Endothelial cell of umbilical vein (primary cell): ENCODE measurements at regions not wholly inside any gene's neighbourhood (a gene's known extent, or its start where the extent isn't known, plus 50 kb on each side); places are given as distances from the start of the nearest gene placed in this dataset.

ENCODE experiments used
- BruUV-seq: library from RNA; stranded (reverse); fragments of 400-500 nt; replicated peaks from 2 replicates; lab custom pipeline; 2021; lab: Mats Ljungman, UMichigan
- CTCF ChIA-PET: fragments of 300-600, 350-600 bp; sonication (Branson Sonifier 250); formaldehyde crosslinking; loops from one replicate; lab custom pipeline; 2021; ENCODE audit warnings: antibody characterized with exemption, inconsistent platforms; lab: Charles Lee
- POLR2A ChIA-PET: fragments of 300-600, 350-600 bp; sonication (Branson Sonifier 250); formaldehyde crosslinking; loops from one replicate; lab custom pipeline; 2021; ENCODE audit warnings: antibody characterized with exemption, inconsistent platforms; lab: Charles Lee
- DNase-seq: peaks from one replicate; pipeline ENCODE4 v3.0.0-alpha.2; 2011; ENCODE audit warnings: low read depth, low spot score
- FAIRE-seq: peaks from 2 replicates; lab custom pipeline; 2011; peaks lifted over from hg19 to GRCh38; lab: Jason Lieb, UNC
- H2AFZ ChIP-seq: 2 replicates; pipeline ENCODE4 v1.6.0; 2012; ENCODE audit warnings: low read depth, low read length, control low read depth, inconsistent platforms
- H3K27ac ChIP-seq: 2 replicates; pipeline ENCODE4 v1.5.1; 2011; ENCODE audit warnings: low read depth, mild to moderate bottlenecking, control low read depth, low read length, moderate library complexity; ENCODE audit not compliant: insufficient read depth
- H3K27me3 ChIP-seq, 2 experiments: 2 replicates each; pipeline versions ENCODE4 v1.6.0 to v1.6.1; 2011; ENCODE audit warnings: low read length in 2 of 2, mixed read lengths in 1 of 2; ENCODE audit not compliant: control insufficient read depth in 2 of 2, insufficient read depth in 2 of 2
- H3K36me3 ChIP-seq, 2 experiments: 2 replicates in 1 of 2; 3 replicates in 1 of 2; pipeline ENCODE4 v1.5.1; 2011; ENCODE audit warnings: low read length in 2 of 2, mild to moderate bottlenecking in 1 of 2, moderate library complexity in 1 of 2; ENCODE audit not compliant: control insufficient read depth in 2 of 2, insufficient read depth in 2 of 2; ENCODE audit errors: extremely low read depth in 1 of 2
- H3K4me1 ChIP-seq: 3 replicates; pipeline ENCODE4 v1.5.1; 2011; ENCODE audit warnings: mild to moderate bottlenecking, low read length; ENCODE audit not compliant: control insufficient read depth, insufficient read depth; ENCODE audit errors: extremely low read depth
- H3K4me2 ChIP-seq: 2 replicates; pipeline ENCODE4 v1.6.1; 2011; ENCODE audit warnings: low read length, control low read depth, mixed read lengths; ENCODE audit not compliant: insufficient read depth
- H3K4me3 ChIP-seq, 3 experiments: fragments of 200-600 bp in 1 of 3; sonication (generic), shearing (Covaris generic) in 1 of 3; replicated peaks in 1 of 3; 2 replicates each; pipeline ENCODE4 v1.5.1; 2011 to 2016; ENCODE audit warnings: control low read depth in 3 of 3, low read length in 3 of 3, mild to moderate bottlenecking in 2 of 3, inconsistent platforms in 1 of 3, low read depth in 1 of 3, moderate library complexity in 1 of 3; ENCODE audit not compliant: insufficient read depth in 1 of 3
- H3K79me2 ChIP-seq: 2 replicates; pipeline ENCODE4 v1.6.0; 2012; ENCODE audit warnings: low read length, inconsistent platforms; ENCODE audit not compliant: control insufficient read depth, insufficient read depth
- H3K9ac ChIP-seq: replicated peaks from 2 replicates; pipeline ENCODE3; 2011; ENCODE audit warnings: low read length, control low read depth; ENCODE audit not compliant: insufficient read depth; ENCODE audit errors: extremely low read depth
- H3K9me1 ChIP-seq: replicated peaks from 3 replicates; pipeline ENCODE4 v1.6.0; 2011; ENCODE audit warnings: mild to moderate bottlenecking, low read length; ENCODE audit not compliant: control insufficient read depth, insufficient read depth; ENCODE audit errors: extremely low read depth
- H3K9me3 ChIP-seq: replicated peaks from 2 replicates; pipeline ENCODE4 v1.5.1; 2012; ENCODE audit warnings: low read length, inconsistent platforms; ENCODE audit not compliant: control insufficient read depth, insufficient read depth
- H4K20me1 ChIP-seq: replicated peaks from 2 replicates; pipeline ENCODE3; 2011; ENCODE audit warnings: mild to moderate bottlenecking, low read length; ENCODE audit not compliant: control insufficient read depth, insufficient read depth; ENCODE audit errors: extremely low read depth
- EZH2 ChIP-seq: IDR thresholded peaks from 2 replicates; pipeline ENCODE4 v1.6.1; 2012; ENCODE audit warnings: borderline replicate concordance, low read depth, mild to moderate bottlenecking, moderate library complexity, low read length, inconsistent platforms; ENCODE audit not compliant: severe bottlenecking
- FOS ChIP-seq: IDR thresholded peaks from 2 replicates; pipeline ENCODE4 v1.6.1; 2011; ENCODE audit warnings: mild to moderate bottlenecking, low read length, moderate library complexity, borderline replicate concordance; ENCODE audit not compliant: insufficient read depth
- GATA2 ChIP-seq: IDR thresholded peaks from 2 replicates; pipeline ENCODE4 v1.7.0; 2011; ENCODE audit warnings: low read depth, mild to moderate bottlenecking, moderate library complexity, mixed read lengths, low read length; ENCODE audit not compliant: insufficient read length, insufficient read depth
- JUN ChIP-seq: IDR thresholded peaks from 2 replicates; pipeline ENCODE4 v1.6.1; 2011; ENCODE audit warnings: borderline replicate concordance, low read depth; ENCODE audit not compliant: insufficient read length, insufficient read depth
- MAX ChIP-seq: IDR thresholded peaks from 2 replicates; pipeline ENCODE4 v1.6.1; 2011; ENCODE audit not compliant: insufficient read depth, insufficient read length
- MYC ChIP-seq: IDR thresholded peaks from one replicate; pipeline ENCODE4 v1.6.1; 2011; ENCODE audit warnings: mild to moderate bottlenecking, low read depth, low read length
- POLR2A ChIP-seq: IDR thresholded peaks from 2 replicates; pipeline ENCODE4 v1.6.1; 2012; ENCODE audit warnings: low read depth, mild to moderate bottlenecking, control low read depth, low read length
- POLR2AphosphoS5 ChIP-seq: IDR thresholded peaks from 2 replicates; pipeline ENCODE4 v1.6.1; 2012; ENCODE audit warnings: low read depth, mild to moderate bottlenecking, control low read depth, low read length, moderate library complexity; ENCODE audit not compliant: insufficient read depth
- dilution Hi-C: fragments of 300-500 bp; cut with MboI; formaldehyde crosslinking; loops from one replicate; pipeline ENCODE4 v1.15.0; 2019; ENCODE audit warnings: low sequenced_read_pairs; ENCODE audit not compliant: extremely low pct_ligation_motif_present
- intact Hi-C: fragments of 100-400 bp; cut with micrococcal nuclease; formaldehyde crosslinking; loops from one replicate; pipeline ENCODE4 v1.10.0; 2022
- TF ChIP-seq, protein P1 (sequence below), 2 donors: IDR thresholded peaks; 1 replicate in 1 of 2; 2 replicates in 1 of 2; pipeline ENCODE4 v1.5.1; 2011; ENCODE audit warnings: low read length in 2 of 2, mild to moderate bottlenecking in 2 of 2, moderate library complexity in 2 of 2, control low read depth in 1 of 2, inconsistent platforms in 1 of 2, low read depth in 1 of 2; ENCODE audit not compliant: insufficient read depth in 1 of 2; ENCODE audit errors: extremely low read depth in 1 of 2

- POLR2A ChIA-PET = no interaction called here
- dilution Hi-C loops (no loop called here), intact Hi-C loops (no loop called here)
- H3K9me1 ChIP-seq = no peaks in the 10 kb centered on the region
- TF ChIP-seq EZH2 = no peak
- TF ChIP-seq MAX = no peak
- TF ChIP-seq GATA2 = no peak
- no peak for TF ChIP-seq POLR2AphosphoS5
- no peak for TF ChIP-seq MYC
- TF ChIP-seq JUN = no peak
- TF ChIP-seq, protein P1, sequence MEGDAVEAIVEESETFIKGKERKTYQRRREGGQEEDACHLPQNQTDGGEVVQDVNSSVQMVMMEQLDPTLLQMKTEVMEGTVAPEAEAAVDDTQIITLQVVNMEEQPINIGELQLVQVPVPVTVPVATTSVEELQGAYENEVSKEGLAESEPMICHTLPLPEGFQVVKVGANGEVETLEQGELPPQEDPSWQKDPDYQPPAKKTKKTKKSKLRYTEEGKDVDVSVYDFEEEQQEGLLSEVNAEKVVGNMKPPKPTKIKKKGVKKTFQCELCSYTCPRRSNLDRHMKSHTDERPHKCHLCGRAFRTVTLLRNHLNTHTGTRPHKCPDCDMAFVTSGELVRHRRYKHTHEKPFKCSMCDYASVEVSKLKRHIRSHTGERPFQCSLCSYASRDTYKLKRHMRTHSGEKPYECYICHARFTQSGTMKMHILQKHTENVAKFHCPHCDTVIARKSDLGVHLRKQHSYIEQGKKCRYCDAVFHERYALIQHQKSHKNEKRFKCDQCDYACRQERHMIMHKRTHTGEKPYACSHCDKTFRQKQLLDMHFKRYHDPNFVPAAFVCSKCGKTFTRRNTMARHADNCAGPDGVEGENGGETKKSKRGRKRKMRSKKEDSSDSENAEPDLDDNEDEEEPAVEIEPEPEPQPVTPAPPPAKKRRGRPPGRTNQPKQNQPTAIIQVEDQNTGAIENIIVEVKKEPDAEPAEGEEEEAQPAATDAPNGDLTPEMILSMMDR (IDR thresholded peaks at IDR 0.05; ENCODE audit: extremely low read depth in 1 of 2, insufficient read depth in 1 of 2, low read depth in 1 of 2, low read length in 2 of 2) = no peak
- no peak for TF ChIP-seq FOS
- TF ChIP-seq POLR2A = no peak
- no peaks in the 10 kb centered on the region for H3K79me2 ChIP-seq
- H3K9ac ChIP-seq = no peak overlapping the region
- DNase-seq (no peak), FAIRE-seq (no peak)
- CTCF ChIA-PET = no interaction called here
- H3K4me2 ChIP-seq = no peak overlapping the region
- H4K20me1 ChIP-seq = no peaks in the 10 kb centered on the region
- H3K4me1 ChIP-seq = no peaks in the 10 kb centered on the region
- H3K9me3 ChIP-seq = peaks cover 7% of the 10 kb centered on the region
- H3K4me3 ChIP-seq = no peak overlapping the region
- no peaks in the 10 kb centered on the region for H3K27me3 ChIP-seq
- BruUV-seq = no TSS peak
- H3K27ac ChIP-seq = no peak overlapping the region
- H3K36me3 ChIP-seq = no peaks in the 10 kb centered on the region
- H2AFZ ChIP-seq = no peak overlapping the region
Measured at GRCh38 chr5:3277590-3278196, 317.9 kb upstream of the IRX1 start.
